Ishikawa (cell line): ENCODE measurements at regions not wholly inside any gene's neighbourhood (a gene's known extent, or its start where the extent isn't known, plus 50 kb on each side); places are given as distances from the start of the nearest gene placed in this dataset.

Experiments used
- CEBPB ChIP-seq: IDR thresholded peaks from 2 replicates; pipeline ENCODE4 v1.6.1; 2012
- CREB1 ChIP-seq: IDR thresholded peaks from 2 replicates; pipeline ENCODE4 v1.6.1; 2012; ENCODE audit warnings: low read depth
- EGR1 ChIP-seq: IDR thresholded peaks from 2 replicates; pipeline ENCODE4 v1.6.1; 2012
- EP300 ChIP-seq: IDR thresholded peaks from 2 replicates; pipeline ENCODE4 v1.6.1; 2012; ENCODE audit warnings: borderline replicate concordance
- FOXM1 ChIP-seq: IDR thresholded peaks from 2 replicates; pipeline ENCODE4 v1.6.1; 2012; ENCODE audit warnings: low read depth, borderline replicate concordance
- MAX ChIP-seq: IDR thresholded peaks from 2 replicates; pipeline ENCODE4 v1.6.1; 2012
- NFIC ChIP-seq: IDR thresholded peaks from 2 replicates; pipeline ENCODE4 v1.6.1; 2012
- RAD21 ChIP-seq: IDR thresholded peaks from 2 replicates; pipeline ENCODE4 v1.6.1; 2012; ENCODE audit warnings: low read depth
- TAF1 ChIP-seq: IDR thresholded peaks from 2 replicates; pipeline ENCODE4 v1.6.1; 2012; ENCODE audit warnings: low read depth, mild to moderate bottlenecking
- TCF12 ChIP-seq: IDR thresholded peaks from 2 replicates; pipeline ENCODE4 v1.6.1; 2012; ENCODE audit warnings: low read depth
- TEAD4 ChIP-seq: IDR thresholded peaks from 2 replicates; pipeline ENCODE4 v1.6.1; 2012
- USF1 ChIP-seq: IDR thresholded peaks from 2 replicates; pipeline ENCODE4 v1.6.1; 2012
- YY1 ChIP-seq: IDR thresholded peaks from 2 replicates; pipeline ENCODE4 v1.6.1; 2012; ENCODE audit warnings: low read depth
- ZBTB7A ChIP-seq: IDR thresholded peaks from 2 replicates; pipeline ENCODE4 v1.6.1; 2012; ENCODE audit warnings: low read depth
- TF ChIP-seq, protein P1 (sequence below): IDR thresholded peaks from 2 replicates; pipeline ENCODE4 v1.6.1; 2012; ENCODE audit warnings: low read depth, mild to moderate bottlenecking

DNA sequence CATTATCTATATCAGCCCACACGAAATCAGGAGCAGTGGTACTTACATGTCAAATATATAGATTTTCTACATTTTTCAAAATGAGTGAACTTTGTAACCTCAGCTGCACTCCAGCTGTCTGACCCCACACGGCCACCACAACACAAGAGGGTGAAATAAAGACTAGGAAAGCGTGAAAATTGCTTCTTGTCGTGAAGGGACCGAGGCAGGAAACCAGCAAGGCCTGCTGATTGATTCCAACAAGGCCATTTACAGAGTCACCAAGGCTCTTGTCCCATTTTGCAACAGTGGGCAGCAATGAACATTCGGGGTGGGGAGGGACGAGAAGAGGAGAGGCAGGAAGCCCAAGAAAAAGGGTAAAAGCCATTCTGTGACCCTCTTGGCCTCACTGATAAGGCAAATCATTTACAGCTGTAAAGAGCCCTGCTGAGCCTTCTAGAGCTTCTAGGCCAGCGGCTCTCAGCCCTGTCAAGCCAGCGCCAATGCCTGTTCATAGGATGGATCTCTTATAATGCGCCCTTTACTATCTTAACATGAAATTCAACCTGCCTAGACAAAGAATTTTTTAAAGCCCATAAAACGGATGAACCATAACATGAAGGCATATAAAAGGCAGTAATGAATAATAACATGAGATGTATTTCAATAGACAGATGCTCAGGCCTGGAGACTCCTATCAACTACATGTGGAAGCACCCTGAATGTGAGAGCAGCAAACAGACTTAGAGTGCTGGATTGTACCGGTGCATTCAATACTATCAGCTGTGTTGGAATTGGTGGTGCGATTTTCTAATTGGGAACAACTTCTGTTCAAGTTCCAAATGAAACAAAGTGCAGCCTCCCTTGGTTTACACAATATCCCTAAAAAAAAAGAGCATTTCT lies 269.0 kb downstream of the CDCA7 start:
- TF ChIP-seq FOXM1 (no peak), NFIC (no peak), CEBPB (no peak), CREB1 (no peak), USF1 (no peak), TAF1 (no peak), MAX (no peak), TCF12 (no peak), EP300 (no peak), RAD21 (no peak), TEAD4 (no peak), ZBTB7A (no peak), EGR1 (no peak), YY1 (no peak)
- TF ChIP-seq, protein P1, sequence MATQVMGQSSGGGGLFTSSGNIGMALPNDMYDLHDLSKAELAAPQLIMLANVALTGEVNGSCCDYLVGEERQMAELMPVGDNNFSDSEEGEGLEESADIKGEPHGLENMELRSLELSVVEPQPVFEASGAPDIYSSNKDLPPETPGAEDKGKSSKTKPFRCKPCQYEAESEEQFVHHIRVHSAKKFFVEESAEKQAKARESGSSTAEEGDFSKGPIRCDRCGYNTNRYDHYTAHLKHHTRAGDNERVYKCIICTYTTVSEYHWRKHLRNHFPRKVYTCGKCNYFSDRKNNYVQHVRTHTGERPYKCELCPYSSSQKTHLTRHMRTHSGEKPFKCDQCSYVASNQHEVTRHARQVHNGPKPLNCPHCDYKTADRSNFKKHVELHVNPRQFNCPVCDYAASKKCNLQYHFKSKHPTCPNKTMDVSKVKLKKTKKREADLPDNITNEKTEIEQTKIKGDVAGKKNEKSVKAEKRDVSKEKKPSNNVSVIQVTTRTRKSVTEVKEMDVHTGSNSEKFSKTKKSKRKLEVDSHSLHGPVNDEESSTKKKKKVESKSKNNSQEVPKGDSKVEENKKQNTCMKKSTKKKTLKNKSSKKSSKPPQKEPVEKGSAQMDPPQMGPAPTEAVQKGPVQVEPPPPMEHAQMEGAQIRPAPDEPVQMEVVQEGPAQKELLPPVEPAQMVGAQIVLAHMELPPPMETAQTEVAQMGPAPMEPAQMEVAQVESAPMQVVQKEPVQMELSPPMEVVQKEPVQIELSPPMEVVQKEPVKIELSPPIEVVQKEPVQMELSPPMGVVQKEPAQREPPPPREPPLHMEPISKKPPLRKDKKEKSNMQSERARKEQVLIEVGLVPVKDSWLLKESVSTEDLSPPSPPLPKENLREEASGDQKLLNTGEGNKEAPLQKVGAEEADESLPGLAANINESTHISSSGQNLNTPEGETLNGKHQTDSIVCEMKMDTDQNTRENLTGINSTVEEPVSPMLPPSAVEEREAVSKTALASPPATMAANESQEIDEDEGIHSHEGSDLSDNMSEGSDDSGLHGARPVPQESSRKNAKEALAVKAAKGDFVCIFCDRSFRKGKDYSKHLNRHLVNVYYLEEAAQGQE, result no peak

- TF ChIP-seq NFIC (no peak), RAD21 (no peak), MAX (no peak), TCF12 (no peak), FOXM1 (no peak), TEAD4 (no peak), ZBTB7A (no peak), TAF1 (no peak), CEBPB (no peak), CREB1 (no peak), YY1 (no peak), EP300 (no peak), EGR1 (no peak), USF1 (no peak)
- TF ChIP-seq, protein P1, result no peak
Measured at GRCh38 chr2:173625315-173625714, 270.6 kb downstream of the CDCA7 start.

GRCh38 chr2:173629076-173629475 lies 274.4 kb downstream of the CDCA7 start:
- TF ChIP-seq RAD21, result no peak
- TF ChIP-seq EGR1, result no peak
- TF ChIP-seq, protein P1, result no peak
- TF ChIP-seq TCF12, result no peak

DNA sequence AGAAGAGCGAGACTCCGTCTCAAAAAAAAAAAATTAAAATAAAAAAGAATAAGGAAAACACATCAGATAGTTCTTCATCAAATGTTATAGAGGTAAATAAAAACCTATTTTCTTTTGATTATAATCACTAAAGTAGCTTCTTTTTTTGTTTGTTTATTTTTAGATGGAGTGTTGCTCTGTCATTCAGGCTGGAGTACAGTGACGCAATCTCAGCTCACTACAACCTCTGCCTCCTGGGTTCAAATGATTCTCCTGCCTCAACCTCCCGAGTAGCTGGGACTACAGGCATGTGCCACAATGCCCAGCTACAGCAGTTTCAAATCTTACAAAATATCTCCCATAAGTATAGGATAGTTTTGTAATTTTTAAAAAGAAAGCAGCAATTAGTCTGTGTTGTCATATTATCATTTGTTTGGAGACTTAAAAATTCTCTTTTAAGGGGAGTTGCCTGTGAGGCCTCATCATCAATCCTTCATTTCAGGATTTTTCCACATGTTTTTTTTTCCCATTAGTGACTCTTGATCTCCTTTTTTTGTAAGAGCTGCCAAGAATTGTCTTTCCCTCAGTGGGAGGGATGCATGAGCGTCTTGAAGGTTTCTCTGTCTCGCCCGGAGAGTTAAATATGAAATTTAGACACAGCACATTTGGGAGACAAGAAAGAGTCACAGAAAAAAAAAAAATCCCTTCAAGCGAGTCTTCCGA lies 275.9 kb downstream of the CDCA7 start:
- TF ChIP-seq TEAD4, result no peak
- no peak for TF ChIP-seq CEBPB
- no peak for TF ChIP-seq USF1
- TF ChIP-seq RAD21, result no peak
- TF ChIP-seq MAX, result no peak
- TF ChIP-seq CREB1, result no peak
- TF ChIP-seq TCF12, result no peak
- no peak for TF ChIP-seq NFIC
- TF ChIP-seq TAF1, result no peak
- TF ChIP-seq FOXM1, result no peak
